HL-60/S4 treated with retinoic acid at 250 ng/mL for 4 days and 3 days (cell line): ENCODE measurements at regions not wholly inside any gene's neighbourhood (a gene's known extent, or its start where the extent isn't known, plus 50 kb on each side); places are given as distances from the start of the nearest gene placed in this dataset.

Experiments used
- in situ Hi-C: fragments of 300-500 bp; cut with MboI; formaldehyde crosslinking; loops from 2 replicates; pipeline ENCODE4 v1.7.0; 2022; ENCODE audit warnings: low sequenced_read_pairs

GRCh38 chr6:156390621-156391020, 386.6 kb upstream of the ARID1B start:
- in situ Hi-C loops, result no loop called here

GRCh38 chr6:156389296-156389695, 387.9 kb upstream of the ARID1B start:
- in situ Hi-C loops, result no loop called here

GRCh38 chr6:156387472-156387871, 389.7 kb upstream of the ARID1B start:
- in situ Hi-C loops, result no loop called here

- in situ Hi-C loops, result no loop called here
Measured at GRCh38 chr6:156383059-156383458, 394.1 kb upstream of the ARID1B start.

GRCh38 chr6:156379392-156380289, 397.5 kb upstream of the ARID1B start:
- in situ Hi-C loops, result no loop called here

- in situ Hi-C loops, result no loop called here
Measured at GRCh38 chr6:156378853-156379252, 398.3 kb upstream of the ARID1B start.

GRCh38 chr6:156376091-156376490, 401.1 kb upstream of the ARID1B start:
- in situ Hi-C loops, result no loop called here

GRCh38 chr6:156359912-156360311, 417.3 kb upstream of the ARID1B start:
- in situ Hi-C loops, result no loop called here

GRCh38 chr6:156352861-156353260, 424.3 kb upstream of the ARID1B start:
- in situ Hi-C loops, result no loop called here

GRCh38 chr6:156351346-156351966, 425.7 kb upstream of the ARID1B start:
- in situ Hi-C loops, result no loop called here

- in situ Hi-C loops, result no loop called here
Measured at GRCh38 chr6:156350337-156350736, 426.8 kb upstream of the ARID1B start.

GRCh38 chr6:156348849-156349248, 428.3 kb upstream of the ARID1B start:
- in situ Hi-C loops, result no loop called here

- in situ Hi-C loops, result no loop called here
Measured at GRCh38 chr6:156348424-156348823, 428.8 kb upstream of the ARID1B start.

- in situ Hi-C loops, result no loop called here
Measured at GRCh38 chr6:156347656-156348055, 429.5 kb upstream of the ARID1B start.

GRCh38 chr6:156347246-156347645, 429.9 kb upstream of the ARID1B start:
- in situ Hi-C loops, result no loop called here

- in situ Hi-C loops, result no loop called here
Measured at GRCh38 chr6:156345700-156346099, 431.5 kb upstream of the ARID1B start.

GRCh38 chr6:156344491-156344890, 432.7 kb upstream of the ARID1B start:
- in situ Hi-C loops, result no loop called here

GRCh38 chr6:156337801-156338200, 439.4 kb upstream of the ARID1B start:
- in situ Hi-C loops, result no loop called here

GRCh38 chr6:156336733-156337132, 440.4 kb upstream of the ARID1B start:
- in situ Hi-C loops, result no loop called here

- in situ Hi-C loops, result no loop called here
Measured at GRCh38 chr6:156336089-156336488, 441.1 kb upstream of the ARID1B start.

- in situ Hi-C loops, result no loop called here
Measured at GRCh38 chr6:156334966-156335365, 442.2 kb upstream of the ARID1B start.

GRCh38 chr6:156319707-156320106, 457.5 kb upstream of the ARID1B start:
- in situ Hi-C loops, result no loop called here
